ENCODE measurements at regions not wholly inside any gene's neighbourhood (a gene's known extent, or its start where the extent isn't known, plus 50 kb on each side); places are given as distances from the start of the nearest gene placed in this dataset.

DNA sequence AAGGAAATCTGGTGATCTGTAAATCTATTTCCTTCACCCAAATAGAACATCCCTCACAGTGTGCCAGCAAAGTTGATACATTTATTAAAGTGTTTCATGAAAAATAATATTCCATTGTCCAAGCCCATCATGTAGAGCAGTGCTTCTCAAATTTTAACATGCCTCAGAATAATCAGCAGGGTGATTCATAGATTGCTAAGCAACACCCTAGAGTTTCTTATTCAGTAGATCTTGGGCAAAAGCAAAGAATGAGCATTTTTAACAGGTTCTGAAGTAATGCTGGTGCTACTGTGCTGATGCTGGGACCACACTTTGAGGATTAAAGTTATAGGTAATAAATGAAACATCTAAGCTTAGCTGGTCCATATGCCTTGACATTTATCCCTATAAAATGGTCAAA lies 210.5 kb downstream of the ZIC4 start (continued):
- no peak for TF ChIP-seq JAZF1 (CRISPR knock-in tag; IDR thresholded peaks at IDR 0.05)
- TF ChIP-seq ZNF219 (CRISPR knock-in tag; IDR thresholded peaks at IDR 0.05; ENCODE audit: borderline replicate concordance), result no peak
- TF ChIP-seq, protein P1, sequence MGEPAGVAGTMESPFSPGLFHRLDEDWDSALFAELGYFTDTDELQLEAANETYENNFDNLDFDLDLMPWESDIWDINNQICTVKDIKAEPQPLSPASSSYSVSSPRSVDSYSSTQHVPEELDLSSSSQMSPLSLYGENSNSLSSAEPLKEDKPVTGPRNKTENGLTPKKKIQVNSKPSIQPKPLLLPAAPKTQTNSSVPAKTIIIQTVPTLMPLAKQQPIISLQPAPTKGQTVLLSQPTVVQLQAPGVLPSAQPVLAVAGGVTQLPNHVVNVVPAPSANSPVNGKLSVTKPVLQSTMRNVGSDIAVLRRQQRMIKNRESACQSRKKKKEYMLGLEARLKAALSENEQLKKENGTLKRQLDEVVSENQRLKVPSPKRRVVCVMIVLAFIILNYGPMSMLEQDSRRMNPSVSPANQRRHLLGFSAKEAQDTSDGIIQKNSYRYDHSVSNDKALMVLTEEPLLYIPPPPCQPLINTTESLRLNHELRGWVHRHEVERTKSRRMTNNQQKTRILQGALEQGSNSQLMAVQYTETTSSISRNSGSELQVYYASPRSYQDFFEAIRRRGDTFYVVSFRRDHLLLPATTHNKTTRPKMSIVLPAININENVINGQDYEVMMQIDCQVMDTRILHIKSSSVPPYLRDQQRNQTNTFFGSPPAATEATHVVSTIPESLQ (CRISPR knock-in tag; IDR thresholded peaks at IDR 0.05), result no peak
- TF ChIP-seq, protein P2, sequence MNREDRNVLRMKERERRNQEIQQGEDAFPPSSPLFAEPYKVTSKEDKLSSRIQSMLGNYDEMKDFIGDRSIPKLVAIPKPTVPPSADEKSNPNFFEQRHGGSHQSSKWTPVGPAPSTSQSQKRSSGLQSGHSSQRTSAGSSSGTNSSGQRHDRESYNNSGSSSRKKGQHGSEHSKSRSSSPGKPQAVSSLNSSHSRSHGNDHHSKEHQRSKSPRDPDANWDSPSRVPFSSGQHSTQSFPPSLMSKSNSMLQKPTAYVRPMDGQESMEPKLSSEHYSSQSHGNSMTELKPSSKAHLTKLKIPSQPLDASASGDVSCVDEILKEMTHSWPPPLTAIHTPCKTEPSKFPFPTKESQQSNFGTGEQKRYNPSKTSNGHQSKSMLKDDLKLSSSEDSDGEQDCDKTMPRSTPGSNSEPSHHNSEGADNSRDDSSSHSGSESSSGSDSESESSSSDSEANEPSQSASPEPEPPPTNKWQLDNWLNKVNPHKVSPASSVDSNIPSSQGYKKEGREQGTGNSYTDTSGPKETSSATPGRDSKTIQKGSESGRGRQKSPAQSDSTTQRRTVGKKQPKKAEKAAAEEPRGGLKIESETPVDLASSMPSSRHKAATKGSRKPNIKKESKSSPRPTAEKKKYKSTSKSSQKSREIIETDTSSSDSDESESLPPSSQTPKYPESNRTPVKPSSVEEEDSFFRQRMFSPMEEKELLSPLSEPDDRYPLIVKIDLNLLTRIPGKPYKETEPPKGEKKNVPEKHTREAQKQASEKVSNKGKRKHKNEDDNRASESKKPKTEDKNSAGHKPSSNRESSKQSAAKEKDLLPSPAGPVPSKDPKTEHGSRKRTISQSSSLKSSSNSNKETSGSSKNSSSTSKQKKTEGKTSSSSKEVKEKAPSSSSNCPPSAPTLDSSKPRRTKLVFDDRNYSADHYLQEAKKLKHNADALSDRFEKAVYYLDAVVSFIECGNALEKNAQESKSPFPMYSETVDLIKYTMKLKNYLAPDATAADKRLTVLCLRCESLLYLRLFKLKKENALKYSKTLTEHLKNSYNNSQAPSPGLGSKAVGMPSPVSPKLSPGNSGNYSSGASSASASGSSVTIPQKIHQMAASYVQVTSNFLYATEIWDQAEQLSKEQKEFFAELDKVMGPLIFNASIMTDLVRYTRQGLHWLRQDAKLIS (CRISPR knock-in tag; IDR thresholded peaks at IDR 0.05; ENCODE audit: borderline replicate concordance), result no peak
- TF ChIP-seq, protein P3, sequence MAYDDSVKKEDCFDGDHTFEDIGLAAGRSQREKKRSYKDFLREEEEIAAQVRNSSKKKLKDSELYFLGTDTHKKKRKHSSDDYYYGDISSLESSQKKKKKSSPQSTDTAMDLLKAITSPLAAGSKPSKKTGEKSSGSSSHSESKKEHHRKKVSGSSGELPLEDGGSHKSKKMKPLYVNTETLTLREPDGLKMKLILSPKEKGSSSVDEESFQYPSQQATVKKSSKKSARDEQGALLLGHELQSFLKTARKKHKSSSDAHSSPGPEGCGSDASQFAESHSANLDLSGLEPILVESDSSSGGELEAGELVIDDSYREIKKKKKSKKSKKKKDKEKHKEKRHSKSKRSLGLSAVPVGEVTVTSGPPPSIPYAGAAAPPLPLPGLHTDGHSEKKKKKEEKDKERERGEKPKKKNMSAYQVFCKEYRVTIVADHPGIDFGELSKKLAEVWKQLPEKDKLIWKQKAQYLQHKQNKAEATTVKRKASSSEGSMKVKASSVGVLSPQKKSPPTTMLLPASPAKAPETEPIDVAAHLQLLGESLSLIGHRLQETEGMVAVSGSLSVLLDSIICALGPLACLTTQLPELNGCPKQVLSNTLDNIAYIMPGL (CRISPR knock-in tag; IDR thresholded peaks at IDR 0.05), result no peak
- TF ChIP-seq ZNF396 (CRISPR knock-in tag; IDR thresholded peaks at IDR 0.05; ENCODE audit: borderline replicate concordance), result no peak
- no peak for TF ChIP-seq IRF2 (CRISPR knock-in tag; IDR thresholded peaks at IDR 0.05; ENCODE audit: borderline replicate concordance, low read depth)
- TF ChIP-seq KAT7 (CRISPR knock-in tag; IDR thresholded peaks at IDR 0.05; ENCODE audit: borderline replicate concordance), result no peak
- TF ChIP-seq, protein P4, sequence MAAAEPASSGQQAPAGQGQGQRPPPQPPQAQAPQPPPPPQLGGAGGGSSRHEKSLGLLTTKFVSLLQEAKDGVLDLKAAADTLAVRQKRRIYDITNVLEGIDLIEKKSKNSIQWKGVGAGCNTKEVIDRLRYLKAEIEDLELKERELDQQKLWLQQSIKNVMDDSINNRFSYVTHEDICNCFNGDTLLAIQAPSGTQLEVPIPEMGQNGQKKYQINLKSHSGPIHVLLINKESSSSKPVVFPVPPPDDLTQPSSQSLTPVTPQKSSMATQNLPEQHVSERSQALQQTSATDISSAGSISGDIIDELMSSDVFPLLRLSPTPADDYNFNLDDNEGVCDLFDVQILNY (CRISPR knock-in tag; IDR thresholded peaks at IDR 0.05), result no peak
- TF ChIP-seq GABPB1 (CRISPR knock-in tag; IDR thresholded peaks at IDR 0.05), result no peak
- no peak for TF ChIP-seq NR3C1 (CRISPR knock-in tag; conservative IDR thresholded peaks at IDR 0.05; ENCODE audit: low read depth)
- TF ChIP-seq, protein P5, sequence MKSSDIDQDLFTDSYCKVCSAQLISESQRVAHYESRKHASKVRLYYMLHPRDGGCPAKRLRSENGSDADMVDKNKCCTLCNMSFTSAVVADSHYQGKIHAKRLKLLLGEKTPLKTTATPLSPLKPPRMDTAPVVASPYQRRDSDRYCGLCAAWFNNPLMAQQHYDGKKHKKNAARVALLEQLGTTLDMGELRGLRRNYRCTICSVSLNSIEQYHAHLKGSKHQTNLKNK (CRISPR knock-in tag; IDR thresholded peaks at IDR 0.05), result no peak
- no peak for TF ChIP-seq ETV6 (CRISPR knock-in tag; IDR thresholded peaks at IDR 0.05)
- no peak for TF ChIP-seq ZNF121 (CRISPR knock-in tag; IDR thresholded peaks at IDR 0.05)

DNA sequence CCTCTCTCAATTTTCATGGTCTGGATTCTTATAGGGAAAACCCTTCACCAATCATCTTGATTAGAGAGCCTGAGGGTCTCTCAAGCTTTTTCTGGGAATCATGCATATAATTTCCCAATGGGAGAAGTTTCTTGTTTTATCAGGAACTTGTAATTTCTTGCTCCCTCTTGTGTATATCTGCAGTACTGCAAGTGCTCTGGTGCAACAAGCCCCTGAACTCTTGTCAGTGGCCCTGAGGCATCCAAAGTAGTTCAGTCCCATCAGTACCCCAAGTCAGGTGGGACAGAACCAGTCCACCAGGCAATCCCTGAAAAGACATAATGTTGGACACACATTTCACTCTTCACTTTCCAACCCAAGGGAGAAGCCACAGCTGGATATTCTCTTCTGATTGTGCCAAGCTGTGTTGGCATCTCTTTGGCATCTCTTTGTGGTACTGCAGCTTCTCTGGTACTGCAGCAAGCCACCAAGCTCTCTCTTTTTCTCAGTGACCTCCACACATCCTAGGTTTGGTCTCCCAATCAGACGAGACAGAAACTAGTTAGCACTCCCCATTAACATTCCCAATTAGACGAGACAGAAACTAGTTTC lies 214.5 kb downstream of the ZIC4 start:
- TF ChIP-seq GABPB1 (CRISPR knock-in tag; IDR thresholded peaks at IDR 0.05), result no peak
- TF ChIP-seq, protein P5 (CRISPR knock-in tag; IDR thresholded peaks at IDR 0.05), result no peak
- TF ChIP-seq, protein P6, sequence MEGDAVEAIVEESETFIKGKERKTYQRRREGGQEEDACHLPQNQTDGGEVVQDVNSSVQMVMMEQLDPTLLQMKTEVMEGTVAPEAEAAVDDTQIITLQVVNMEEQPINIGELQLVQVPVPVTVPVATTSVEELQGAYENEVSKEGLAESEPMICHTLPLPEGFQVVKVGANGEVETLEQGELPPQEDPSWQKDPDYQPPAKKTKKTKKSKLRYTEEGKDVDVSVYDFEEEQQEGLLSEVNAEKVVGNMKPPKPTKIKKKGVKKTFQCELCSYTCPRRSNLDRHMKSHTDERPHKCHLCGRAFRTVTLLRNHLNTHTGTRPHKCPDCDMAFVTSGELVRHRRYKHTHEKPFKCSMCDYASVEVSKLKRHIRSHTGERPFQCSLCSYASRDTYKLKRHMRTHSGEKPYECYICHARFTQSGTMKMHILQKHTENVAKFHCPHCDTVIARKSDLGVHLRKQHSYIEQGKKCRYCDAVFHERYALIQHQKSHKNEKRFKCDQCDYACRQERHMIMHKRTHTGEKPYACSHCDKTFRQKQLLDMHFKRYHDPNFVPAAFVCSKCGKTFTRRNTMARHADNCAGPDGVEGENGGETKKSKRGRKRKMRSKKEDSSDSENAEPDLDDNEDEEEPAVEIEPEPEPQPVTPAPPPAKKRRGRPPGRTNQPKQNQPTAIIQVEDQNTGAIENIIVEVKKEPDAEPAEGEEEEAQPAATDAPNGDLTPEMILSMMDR (IDR thresholded peaks at IDR 0.05), result peak; percentile 93
- no peak for TF ChIP-seq ZNF416 (CRISPR knock-in tag; IDR thresholded peaks at IDR 0.05)

More for the DNA sequence above, 214.5 kb downstream of the ZIC4 start:
- H3K36me3 Mint-ChIP-seq, result no peaks in the 10 kb centered on the region
- H3K4me3 Mint-ChIP-seq, result no peak overlapping the region
- ChIA-PET CTCF (interaction anchor here (1.0 to 2.5 kb wide), 6 partner anchors 12 to 374 kb away, joined by 3 to 18 read pairs (median 4); no protein-coding TSS in a partner anchor), POLR2A (no interaction called here)
- DNase-seq (ENCODE audit: low spot score) (peak; percentile 46), ATAC-seq (peak; percentile 90)
- H3K9me3 Mint-ChIP-seq, result peaks cover 3% of the 10 kb centered on the region
- H3K27ac Mint-ChIP-seq, result no peak overlapping the region
- H3K4me1 Mint-ChIP-seq, result no peaks in the 10 kb centered on the region
- no peaks in the 10 kb centered on the region for H3K27me3 Mint-ChIP-seq (ENCODE audit: low read depth)

Data from WTC11 (cell line).